ENCODE measurements at regions not wholly inside any gene's neighbourhood (a gene's known extent, or its start where the extent isn't known, plus 50 kb on each side); places are given as distances from the start of the nearest gene placed in this dataset.

DNA sequence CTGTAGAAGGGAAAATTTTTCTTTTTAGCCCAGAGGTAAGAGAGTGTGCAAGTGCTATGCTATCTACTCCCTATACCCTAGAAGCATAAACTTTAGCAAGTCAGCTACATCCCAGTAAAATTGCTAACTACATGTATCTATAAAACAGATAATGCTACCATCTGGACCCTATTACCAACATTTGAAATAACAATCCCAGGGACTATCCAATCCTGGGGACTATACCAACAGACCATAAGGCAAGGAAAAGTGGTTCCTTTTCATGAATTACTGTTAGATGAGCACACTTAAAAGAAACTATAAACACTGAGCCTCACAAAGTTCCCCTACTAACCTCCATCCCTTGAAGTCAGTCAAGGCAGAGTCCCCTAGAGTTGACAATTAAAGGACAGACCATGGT is 213.6 kb upstream of the VEGFC start:
- Histone ChIP-seq H3K27me3 (ENCODE audit: control insufficient read depth, low read length) (no peaks in the 10 kb centered on the region), H3K36me3 (ENCODE audit: control insufficient read depth, low read length) (no peaks in the 10 kb centered on the region), H3K79me2 (ENCODE audit: control insufficient read depth, low read length) (no peaks in the 10 kb centered on the region), H3K9me3 (ENCODE audit: control insufficient read depth, insufficient read depth, low read length) (no peaks in the 10 kb centered on the region), H3K27ac (ENCODE audit: low read depth, low read length) (no peak overlapping the region), H3K4me1 (ENCODE audit: control insufficient read depth, low read length) (no peaks in the 10 kb centered on the region), H3K4me3 (ENCODE audit: low read length) (no peak overlapping the region), H3K9me2 (replicated peaks; ENCODE audit: control insufficient read depth, low read length) (no peaks in the 10 kb centered on the region), H4K20me1 (ENCODE audit: control insufficient read depth, insufficient read depth, low read depth, low read length) (no peaks in the 10 kb centered on the region), H3K4me2 (ENCODE audit: low read length) (no peak overlapping the region), H3F3A (ENCODE audit: control insufficient read depth, insufficient read depth) (no peaks in the 10 kb centered on the region)
- TF ChIP-seq, protein P1, sequence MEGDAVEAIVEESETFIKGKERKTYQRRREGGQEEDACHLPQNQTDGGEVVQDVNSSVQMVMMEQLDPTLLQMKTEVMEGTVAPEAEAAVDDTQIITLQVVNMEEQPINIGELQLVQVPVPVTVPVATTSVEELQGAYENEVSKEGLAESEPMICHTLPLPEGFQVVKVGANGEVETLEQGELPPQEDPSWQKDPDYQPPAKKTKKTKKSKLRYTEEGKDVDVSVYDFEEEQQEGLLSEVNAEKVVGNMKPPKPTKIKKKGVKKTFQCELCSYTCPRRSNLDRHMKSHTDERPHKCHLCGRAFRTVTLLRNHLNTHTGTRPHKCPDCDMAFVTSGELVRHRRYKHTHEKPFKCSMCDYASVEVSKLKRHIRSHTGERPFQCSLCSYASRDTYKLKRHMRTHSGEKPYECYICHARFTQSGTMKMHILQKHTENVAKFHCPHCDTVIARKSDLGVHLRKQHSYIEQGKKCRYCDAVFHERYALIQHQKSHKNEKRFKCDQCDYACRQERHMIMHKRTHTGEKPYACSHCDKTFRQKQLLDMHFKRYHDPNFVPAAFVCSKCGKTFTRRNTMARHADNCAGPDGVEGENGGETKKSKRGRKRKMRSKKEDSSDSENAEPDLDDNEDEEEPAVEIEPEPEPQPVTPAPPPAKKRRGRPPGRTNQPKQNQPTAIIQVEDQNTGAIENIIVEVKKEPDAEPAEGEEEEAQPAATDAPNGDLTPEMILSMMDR (IDR thresholded peaks at IDR 0.05; ENCODE audit: low read depth, low read length, poor library complexity, severe bottlenecking), result no peak
- no peak for TF ChIP-seq EZH2phosphoT487 (IDR thresholded peaks at IDR 0.05; ENCODE audit: borderline replicate concordance, low read length)

GRCh38 chr4:177008071-177008835 is 215.5 kb upstream of the VEGFC start:
- Histone ChIP-seq H3K36me3 (ENCODE audit: control insufficient read depth, low read length) (no peaks in the 10 kb centered on the region), H3K79me2 (ENCODE audit: control insufficient read depth, low read length) (no peaks in the 10 kb centered on the region)

GRCh38 chr4:177008836-177009501 is 216.2 kb upstream of the VEGFC start:
- no peaks in the 10 kb centered on the region for H3K36me3 ChIP-seq (ENCODE audit: control insufficient read depth, low read length)
- no peaks in the 10 kb centered on the region for H3K27me3 ChIP-seq (ENCODE audit: control insufficient read depth, low read length)
- H3K4me3 ChIP-seq (ENCODE audit: low read length), result no peak overlapping the region
- H3K9me3 ChIP-seq (ENCODE audit: control insufficient read depth, insufficient read depth, low read length), result no peaks in the 10 kb centered on the region
- H3K9me2 ChIP-seq (replicated peaks; ENCODE audit: control insufficient read depth, low read length), result no peaks in the 10 kb centered on the region
- no peaks in the 10 kb centered on the region for H3K4me1 ChIP-seq (ENCODE audit: control insufficient read depth, low read length)
- no peak overlapping the region for H3K27ac ChIP-seq (ENCODE audit: low read depth, low read length)
- no peaks in the 10 kb centered on the region for H3F3A ChIP-seq (ENCODE audit: control insufficient read depth, insufficient read depth)
- no peaks in the 10 kb centered on the region for H3K79me2 ChIP-seq (ENCODE audit: control insufficient read depth, low read length)
- TF ChIP-seq, protein P1 (IDR thresholded peaks at IDR 0.05; ENCODE audit: low read depth, low read length, poor library complexity, severe bottlenecking), result no peak
- TF ChIP-seq EZH2phosphoT487 (IDR thresholded peaks at IDR 0.05; ENCODE audit: borderline replicate concordance, low read length), result no peak
- no peaks in the 10 kb centered on the region for H4K20me1 ChIP-seq (ENCODE audit: control insufficient read depth, insufficient read depth, low read depth, low read length)
- no peak overlapping the region for H3K4me2 ChIP-seq (ENCODE audit: low read length)

More at GRCh38 chr4:177008071-177008835, 215.5 kb upstream of the VEGFC start:
- no peaks in the 10 kb centered on the region for H4K20me1 ChIP-seq (ENCODE audit: control insufficient read depth, insufficient read depth, low read depth, low read length)
- no peaks in the 10 kb centered on the region for H3F3A ChIP-seq (ENCODE audit: control insufficient read depth, insufficient read depth)
- H3K9me3 ChIP-seq (ENCODE audit: control insufficient read depth, insufficient read depth, low read length), result no peaks in the 10 kb centered on the region
- H3K4me3 ChIP-seq (ENCODE audit: low read length), result no peak overlapping the region
- no peak overlapping the region for H3K27ac ChIP-seq (ENCODE audit: low read depth, low read length)
- TF ChIP-seq, protein P1 (IDR thresholded peaks at IDR 0.05; ENCODE audit: low read depth, low read length, poor library complexity, severe bottlenecking), result no peak
- TF ChIP-seq EZH2phosphoT487 (IDR thresholded peaks at IDR 0.05; ENCODE audit: borderline replicate concordance, low read length), result no peak
- no peaks in the 10 kb centered on the region for H3K27me3 ChIP-seq (ENCODE audit: control insufficient read depth, low read length)
- H3K9me2 ChIP-seq (replicated peaks; ENCODE audit: control insufficient read depth, low read length), result no peaks in the 10 kb centered on the region
- H3K4me2 ChIP-seq (ENCODE audit: low read length), result no peak overlapping the region
- H3K4me1 ChIP-seq (ENCODE audit: control insufficient read depth, low read length), result no peaks in the 10 kb centered on the region
